ENCODE measurements at regions not wholly inside any gene's neighbourhood (a gene's known extent, or its start where the extent isn't known, plus 50 kb on each side); places are given as distances from the start of the nearest gene placed in this dataset.
"Not testable (repeated sequence)": the region's sequence is repeated elsewhere in the genome, so short reads cannot be mapped to it uniquely, and the experiment has no call there.

- not testable (repeated sequence) for TF ChIP-seq CTCF (conservative IDR thresholded peaks at IDR 0.05; ENCODE audit: low read length); EZH2phosphoT487 (IDR thresholded peaks at IDR 0.05; ENCODE audit: borderline replicate concordance, low read depth, low read length)
Observed at GRCh38 chr5:17083276-17083675, 134.2 kb upstream of the BASP1 start.

Measured in OCI-LY7 (cell line).